B cell (primary cell): ENCODE measurements at regions not wholly inside any gene's neighbourhood (a gene's known extent, or its start where the extent isn't known, plus 50 kb on each side); places are given as distances from the start of the nearest gene placed in this dataset.
A peak's percentile ranks its signal among the peaks of the same experiment; 100 is the strongest.
"Not testable (repeated sequence)": the region's sequence is repeated elsewhere in the genome, so short reads cannot be mapped to it uniquely, and the experiment has no call there.

Source experiments
- ATAC-seq: fragments of 200-7000 bp; cut with Tn5 transposase; one replicate; pipeline ENCODE4 v1.10.0; 2021; ENCODE audit warnings: low read depth, mild to moderate bottlenecking, moderate number of reproducible peaks, moderate library complexity
- CTCF ChIA-PET: fragments of 350-600 bp; sonication (Branson Sonifier 250); formaldehyde crosslinking; loops from one replicate; lab custom pipeline; 2021; ENCODE audit warnings: antibody characterized with exemption, inconsistent platforms; lab: Charles Lee
- POLR2A ChIA-PET: fragments of 350-600 bp; sonication (Branson Sonifier 250); formaldehyde crosslinking; loops from one replicate; lab custom pipeline; 2021; ENCODE audit warnings: antibody characterized with exemption; lab: Charles Lee
- DNase-seq: peaks from one replicate; pipeline ENCODE4 v3.0.0; 2013
- H2AFZ ChIP-seq: 2 replicates; pipeline ENCODE4 v1.6.1; 2012; ENCODE audit warnings: mild to moderate bottlenecking, low read depth, low read length; ENCODE audit not compliant: insufficient read depth, poor library complexity, severe bottlenecking
- H3K27ac ChIP-seq, 2 donors: 1 replicate in 1 of 2; 2 replicates in 1 of 2; pipeline ENCODE4 v1.5.1; 2012 to 2013; ENCODE audit warnings: low read length in 2 of 2, mild to moderate bottlenecking in 2 of 2, moderate library complexity in 1 of 2
- H3K27me3 ChIP-seq, 4 experiments: fragments of 200-600 bp in 1 of 4; sonication (generic) in 1 of 4; replicated peaks in 1 of 4; 1 replicate in 2 of 4; 2 replicates in 2 of 4; pipeline versions ENCODE4 v1.6.1 to v1.7.0; 2013 to 2016; ENCODE audit warnings: low read length in 3 of 4, mild to moderate bottlenecking in 2 of 4, mixed read lengths in 1 of 4, moderate library complexity in 1 of 4; ENCODE audit not compliant: insufficient read depth in 4 of 4, control insufficient read depth in 3 of 4; ENCODE audit errors: control extremely low read depth in 1 of 4
- H3K36me3 ChIP-seq, 2 experiments: replicated peaks in 1 of 2; 1 replicate in 1 of 2; 2 replicates in 1 of 2; pipeline versions ENCODE4 v1.6.1 to v1.7.1; 2013; ENCODE audit warnings: low read length in 1 of 2; ENCODE audit not compliant: insufficient read depth in 2 of 2, control insufficient read depth in 1 of 2; ENCODE audit errors: control extremely low read depth in 1 of 2, extremely low read depth in 1 of 2
- H3K4me1 ChIP-seq, 2 donors: fragments of 200-600 bp in 1 of 2; sonication (generic) in 1 of 2; 1 replicate in 1 of 2; 2 replicates in 1 of 2; pipeline versions ENCODE4 v1.5.1 to v1.6.1; 2013 to 2017; ENCODE audit warnings: low read length in 2 of 2; ENCODE audit not compliant: control insufficient read depth in 2 of 2, insufficient read depth in 2 of 2
- H3K4me2 ChIP-seq: replicated peaks from 2 replicates; pipeline ENCODE3; 2012; ENCODE audit warnings: mild to moderate bottlenecking, low read depth, low read length; ENCODE audit not compliant: poor library complexity, severe bottlenecking
- H3K4me3 ChIP-seq, 5 experiments: fragments of 200-600 bp in 1 of 5; sonication (generic) in 1 of 5; 1 replicate in 3 of 5; 2 replicates in 2 of 5; pipeline versions ENCODE4 v1.5.1 to v1.7.0; 2011 to 2016; ENCODE audit warnings: low read length in 4 of 5, mild to moderate bottlenecking in 4 of 5, low read depth in 2 of 5, control low read depth in 1 of 5, moderate library complexity in 1 of 5; ENCODE audit not compliant: insufficient read depth in 1 of 5; ENCODE audit errors: control extremely low read depth in 1 of 5, extremely low read depth in 1 of 5
- H3K79me2 ChIP-seq: fragments of 200-600 bp; sonication (generic); one replicate; pipeline ENCODE4 v1.6.0; 2016; ENCODE audit warnings: low read length; ENCODE audit not compliant: control insufficient read depth, insufficient read depth
- H3K9ac ChIP-seq: fragments of 200-600 bp; sonication (generic); 2 replicates; pipeline ENCODE4 v1.6.1; 2017; ENCODE audit warnings: mild to moderate bottlenecking, low read length, moderate library complexity
- H3K9me3 ChIP-seq, 3 donors: one replicate each; pipeline versions ENCODE4 v1.6.1 to v1.7.1; 2013; ENCODE audit warnings: low read length in 2 of 3; ENCODE audit not compliant: control insufficient read depth in 2 of 3, insufficient read depth in 1 of 3; ENCODE audit errors: control extremely low read depth in 1 of 3
- H4K20me1 ChIP-seq: 2 replicates; pipeline ENCODE4 v1.6.0; 2012; ENCODE audit warnings: mild to moderate bottlenecking, low read length; ENCODE audit not compliant: insufficient read depth, control insufficient read depth, poor library complexity, severe bottlenecking
- H3K27ac Mint-ChIP-seq: one replicate; pipeline ENCODE4 v1.8.0; 2021; ENCODE audit warnings: mixed read lengths
- H3K27me3 Mint-ChIP-seq: one replicate; pipeline ENCODE4 v1.8.0; 2021; ENCODE audit warnings: mixed read lengths
- H3K4me1 Mint-ChIP-seq: one replicate; pipeline ENCODE4 v1.8.0; 2021; ENCODE audit warnings: mixed read lengths
- H3K4me3 Mint-ChIP-seq: one replicate; pipeline ENCODE4 v1.8.0; 2021; ENCODE audit warnings: mixed read lengths
- H3K9me3 Mint-ChIP-seq: one replicate; pipeline ENCODE4 v1.8.0; 2022; ENCODE audit warnings: mixed read lengths; ENCODE audit not compliant: insufficient read depth
- CTCF ChIP-seq: fragments of 200-600 bp; IDR thresholded peaks from one replicate; pipeline ENCODE4 v1.8.0; 2022; ENCODE audit warnings: antibody characterized with exemption, mild to moderate bottlenecking
- EZH2 ChIP-seq: IDR thresholded peaks from 2 replicates; pipeline ENCODE4 v1.6.1; 2012; ENCODE audit warnings: borderline replicate concordance, low read depth, mild to moderate bottlenecking, moderate library complexity, low read length; ENCODE audit not compliant: insufficient read depth, poor library complexity, severe bottlenecking
- WGBS: methylation state at CpG from one replicate; pipeline ENCODE4 v1.1.5; 2013; ENCODE audit warnings: missing lambda C conversion rate; ENCODE audit not compliant: insufficient coverage; 5-methylcytosine and 5-hydroxymethylcytosine counted together
- intact Hi-C: fragments of 100-400 bp; cut with micrococcal nuclease; formaldehyde crosslinking; loops from one replicate; pipeline ENCODE4 v1.10.0; 2022

GRCh38 chr6:134619077-134619476 lies 301.2 kb upstream of the SGK1 start:
- no peaks in the 10 kb centered on the region for H4K20me1 ChIP-seq
- DNase-seq (peak; percentile 31), ATAC-seq (peak; percentile 51)
- no peak for TF ChIP-seq CTCF
- TF ChIP-seq EZH2: no peak
- H3K4me1 ChIP-seq: peaks cover 0 to 4% of the 10 kb centered on the region in 2 donors
- H3K79me2 ChIP-seq: no peaks in the 10 kb centered on the region
- Mint-ChIP-seq H3K27ac (no peak overlapping the region), H3K4me3 (no peak overlapping the region), H3K27me3 (peaks cover 7% of the 10 kb centered on the region), H3K4me1 (peaks cover 2% of the 10 kb centered on the region), H3K9me3 (no peaks in the 10 kb centered on the region)
- H3K4me2 ChIP-seq: no peak overlapping the region
- ChIA-PET POLR2A (no interaction called here), CTCF (interaction anchor here (0.7 to 0.9 kb wide), 2 partner anchors 9 to 262 kb away, joined by 3 to 4 read pairs; no protein-coding TSS in a partner anchor)
- H3K4me3 ChIP-seq: no peak overlapping the region
- no peak overlapping the region for H3K27ac ChIP-seq
- 71% methylated on average over 5 of the region's 5 CpGs for WGBS
- intact Hi-C loops: no loop called here
- no peaks in the 10 kb centered on the region for H3K9me3 ChIP-seq
- H3K36me3 ChIP-seq: no peaks in the 10 kb centered on the region
- no peak overlapping the region for H3K9ac ChIP-seq
- no peaks in the 10 kb centered on the region for H3K27me3 ChIP-seq
- H2AFZ ChIP-seq: no peak overlapping the region

- H3K4me2 ChIP-seq: no peak overlapping the region
- no peak overlapping the region for H3K4me3 ChIP-seq
- DNase-seq: no peak
- H3K27me3 ChIP-seq: no peaks in the 10 kb centered on the region
- 100% methylated on average over 1 of the region's 5 CpGs for WGBS
- ATAC-seq: no peak
- no peaks in the 10 kb centered on the region for H4K20me1 ChIP-seq
- H3K27ac ChIP-seq: no peak overlapping the region
- H3K36me3 ChIP-seq: no peaks in the 10 kb centered on the region
- no peak overlapping the region for H2AFZ ChIP-seq
- no peak for TF ChIP-seq CTCF
- TF ChIP-seq EZH2: no peak
- peaks cover 2% of the 10 kb centered on the region for H3K4me1 Mint-ChIP-seq
- H3K9me3 Mint-ChIP-seq: no peaks in the 10 kb centered on the region
- ChIA-PET POLR2A (no interaction called here), CTCF (no interaction called here)
- no peaks in the 10 kb centered on the region for H3K9me3 ChIP-seq
- intact Hi-C loops: no loop called here
- peaks cover 0 to 4% of the 10 kb centered on the region in 2 donors for H3K4me1 ChIP-seq
- H3K4me3 Mint-ChIP-seq: no peak overlapping the region
- no peak overlapping the region for H3K9ac ChIP-seq
- H3K27me3 Mint-ChIP-seq: peaks cover 4% of the 10 kb centered on the region
- no peak overlapping the region for H3K27ac Mint-ChIP-seq
- H3K79me2 ChIP-seq: no peaks in the 10 kb centered on the region
Observed at GRCh38 chr6:134614606-134615485, 296.9 kb upstream of the SGK1 start.

GRCh38 chr6:134612128-134612527 lies 294.2 kb upstream of the SGK1 start:
- H3K9me3 Mint-ChIP-seq, H3K4me1 ChIP-seq, H3K79me2 ChIP-seq, POLR2A ChIA-PET, intact Hi-C loops, H4K20me1 ChIP-seq, H3K4me2 ChIP-seq, DNase-seq, H2AFZ ChIP-seq, H3K9me3 ChIP-seq, ATAC-seq, H3K4me3 Mint-ChIP-seq, H3K27me3 ChIP-seq, H3K27ac ChIP-seq, H3K27ac Mint-ChIP-seq, H3K36me3 ChIP-seq, H3K27me3 Mint-ChIP-seq, H3K9ac ChIP-seq, H3K4me1 Mint-ChIP-seq, H3K4me3 ChIP-seq: not testable (repeated sequence)
- WGBS: no CpG with 5 or more reads among the region's 1 CpG
- CTCF ChIA-PET: interaction anchor here (1.1 kb wide), 1 partner anchor 455 kb away, joined by 3 read pairs; no protein-coding TSS in a partner anchor
